ENCODE measurements at regions not wholly inside any gene's neighbourhood (a gene's known extent, or its start where the extent isn't known, plus 50 kb on each side); places are given as distances from the start of the nearest gene placed in this dataset.

DNA sequence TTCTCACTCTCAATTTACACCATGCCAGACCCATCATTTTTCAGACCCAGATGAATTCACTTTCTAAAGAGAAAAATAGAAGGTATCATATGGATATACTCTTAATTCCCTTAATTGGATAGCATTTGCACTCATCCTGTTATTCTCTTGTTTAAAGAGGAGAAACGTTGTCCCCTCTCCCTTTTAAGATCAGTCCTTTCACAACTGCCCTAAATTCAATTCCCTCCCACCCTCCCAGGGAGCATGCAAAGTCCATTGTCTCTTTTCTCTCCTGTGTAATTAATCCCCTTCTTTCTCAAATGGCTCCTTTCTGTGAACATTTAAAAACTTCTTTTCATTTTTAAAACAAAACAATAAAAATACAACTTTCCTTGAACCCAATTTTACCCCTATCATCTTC, 124.7 kb upstream of the TLL1 start:
- no peak overlapping the region for H3K27ac ChIP-seq
- TF ChIP-seq, protein P1, sequence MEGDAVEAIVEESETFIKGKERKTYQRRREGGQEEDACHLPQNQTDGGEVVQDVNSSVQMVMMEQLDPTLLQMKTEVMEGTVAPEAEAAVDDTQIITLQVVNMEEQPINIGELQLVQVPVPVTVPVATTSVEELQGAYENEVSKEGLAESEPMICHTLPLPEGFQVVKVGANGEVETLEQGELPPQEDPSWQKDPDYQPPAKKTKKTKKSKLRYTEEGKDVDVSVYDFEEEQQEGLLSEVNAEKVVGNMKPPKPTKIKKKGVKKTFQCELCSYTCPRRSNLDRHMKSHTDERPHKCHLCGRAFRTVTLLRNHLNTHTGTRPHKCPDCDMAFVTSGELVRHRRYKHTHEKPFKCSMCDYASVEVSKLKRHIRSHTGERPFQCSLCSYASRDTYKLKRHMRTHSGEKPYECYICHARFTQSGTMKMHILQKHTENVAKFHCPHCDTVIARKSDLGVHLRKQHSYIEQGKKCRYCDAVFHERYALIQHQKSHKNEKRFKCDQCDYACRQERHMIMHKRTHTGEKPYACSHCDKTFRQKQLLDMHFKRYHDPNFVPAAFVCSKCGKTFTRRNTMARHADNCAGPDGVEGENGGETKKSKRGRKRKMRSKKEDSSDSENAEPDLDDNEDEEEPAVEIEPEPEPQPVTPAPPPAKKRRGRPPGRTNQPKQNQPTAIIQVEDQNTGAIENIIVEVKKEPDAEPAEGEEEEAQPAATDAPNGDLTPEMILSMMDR (IDR thresholded peaks at IDR 0.05) = no peak
- TF ChIP-seq POLR2A (IDR thresholded peaks at IDR 0.05) = no peak
- H3K9me3 ChIP-seq = no peaks in the 10 kb centered on the region
- no peak overlapping the region for H3K4me3 ChIP-seq
- DNase-seq = no peak
- no peaks in the 10 kb centered on the region for H3K27me3 ChIP-seq
- no peaks in the 10 kb centered on the region for H3K4me1 ChIP-seq
- H3K36me3 ChIP-seq = no peaks in the 10 kb centered on the region

GRCh38 chr4:165751882-165752281, 121.2 kb upstream of the TLL1 start:
- TF ChIP-seq POLR2A (IDR thresholded peaks at IDR 0.05) = no peak
- TF ChIP-seq, protein P1 (IDR thresholded peaks at IDR 0.05) = no peak
- Histone ChIP-seq H3K27ac (no peak overlapping the region), H3K4me1 (no peaks in the 10 kb centered on the region), H3K4me3 (no peak overlapping the region), H3K27me3 (no peaks in the 10 kb centered on the region), H3K9me3 (no peaks in the 10 kb centered on the region), H3K36me3 (no peaks in the 10 kb centered on the region)
- DNase-seq = no peak

DNA sequence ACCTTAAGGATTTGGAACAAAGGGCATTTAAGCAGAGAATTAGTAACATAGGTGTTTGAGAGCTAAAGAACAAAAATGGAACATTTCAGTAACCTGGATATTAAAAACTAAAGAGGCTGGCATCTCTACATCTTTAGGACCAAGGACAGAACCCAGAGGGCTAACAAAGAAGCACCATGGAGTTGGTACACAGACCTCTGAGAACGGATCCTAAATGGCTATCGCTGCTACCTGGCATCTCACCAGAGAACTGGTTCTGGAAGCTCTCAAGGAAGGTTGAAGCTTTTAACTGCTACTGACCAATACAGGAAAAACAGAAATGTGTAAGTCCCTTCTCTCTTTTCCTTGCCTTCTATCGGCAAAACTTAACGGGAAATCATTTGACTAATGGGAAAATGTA, 118.4 kb upstream of the TLL1 start:
- Histone ChIP-seq H3K27me3 (no peaks in the 10 kb centered on the region), H3K36me3 (no peaks in the 10 kb centered on the region), H3K4me1 (no peaks in the 10 kb centered on the region), H3K27ac (no peak overlapping the region), H3K4me3 (no peak overlapping the region), H3K9me3 (no peaks in the 10 kb centered on the region)
- no peak for DNase-seq
- TF ChIP-seq, protein P1 (IDR thresholded peaks at IDR 0.05) = no peak
- TF ChIP-seq POLR2A (IDR thresholded peaks at IDR 0.05) = no peak

GRCh38 chr4:165756836-165757235, 116.2 kb upstream of the TLL1 start:
- H3K4me1 ChIP-seq = no peaks in the 10 kb centered on the region
- no peaks in the 10 kb centered on the region for H3K9me3 ChIP-seq
- no peak overlapping the region for H3K27ac ChIP-seq
- H3K4me3 ChIP-seq = no peak overlapping the region
- no peaks in the 10 kb centered on the region for H3K27me3 ChIP-seq
- no peak for TF ChIP-seq POLR2A (IDR thresholded peaks at IDR 0.05)
- TF ChIP-seq, protein P1 (IDR thresholded peaks at IDR 0.05) = no peak
- H3K36me3 ChIP-seq = no peaks in the 10 kb centered on the region
- no peak for DNase-seq

GRCh38 chr4:165757451-165757850, 115.6 kb upstream of the TLL1 start:
- no peaks in the 10 kb centered on the region for H3K9me3 ChIP-seq
- no peaks in the 10 kb centered on the region for H3K27me3 ChIP-seq
- TF ChIP-seq, protein P1 (IDR thresholded peaks at IDR 0.05) = no peak
- no peak for TF ChIP-seq POLR2A (IDR thresholded peaks at IDR 0.05)
- H3K36me3 ChIP-seq = no peaks in the 10 kb centered on the region
- no peak overlapping the region for H3K4me3 ChIP-seq
- DNase-seq = no peak
- H3K4me1 ChIP-seq = no peaks in the 10 kb centered on the region
- H3K27ac ChIP-seq = no peak overlapping the region

- Histone ChIP-seq H3K4me1 (no peaks in the 10 kb centered on the region), H3K27me3 (no peaks in the 10 kb centered on the region), H3K9me3 (no peaks in the 10 kb centered on the region), H3K4me3 (no peak overlapping the region), H3K36me3 (no peaks in the 10 kb centered on the region), H3K27ac (no peak overlapping the region)
- no peak for DNase-seq
- TF ChIP-seq POLR2A (IDR thresholded peaks at IDR 0.05) = no peak
- TF ChIP-seq, protein P1 (IDR thresholded peaks at IDR 0.05) = no peak
Measured at GRCh38 chr4:165758086-165758485, 115.0 kb upstream of the TLL1 start.

Measured in Peyer's patch (tissue), 4 donors.